ENCODE measurements at regions not wholly inside any gene's neighbourhood (a gene's known extent, or its start where the extent isn't known, plus 50 kb on each side); places are given as distances from the start of the nearest gene placed in this dataset.

- no peak for DNase-seq
- H3K4me1 ChIP-seq: no peaks in the 10 kb centered on the region
- intact Hi-C loops (cut with DNase I; ENCODE audit: low total_unique reads): no loop called here
- 87 to 94% (median 91%) methylated on average over 20 of the region's 20 CpGs for WGBS, 5 donors
- H3K36me3 ChIP-seq: no peaks in the 10 kb centered on the region
- H3K4me3 ChIP-seq: no peak overlapping the region
- no peak overlapping the region for H3K27ac ChIP-seq
- TF ChIP-seq CTCF (IDR thresholded peaks at IDR 0.05 in 8 of 11, conservative IDR thresholded peaks at IDR 0.05 in 3 of 11) (no peak), POLR2A (IDR thresholded peaks at IDR 0.05) (no peak), POLR2AphosphoS5 (IDR thresholded peaks at IDR 0.05) (no peak)
- H3K9me3 ChIP-seq: no peaks in the 10 kb centered on the region
- no peaks in the 10 kb centered on the region for H3K27me3 ChIP-seq (replicated peaks in 1 of 7)
These were observed 136.6 kb upstream of the ASB18 start for GRCh38 chr2:236400594-236401360.

- DNase-seq: no peak
- no peaks in the 10 kb centered on the region for H3K4me1 ChIP-seq
- TF ChIP-seq POLR2AphosphoS5 (IDR thresholded peaks at IDR 0.05): no peak
- TF ChIP-seq POLR2A (IDR thresholded peaks at IDR 0.05): no peak
- no peak for TF ChIP-seq CTCF (IDR thresholded peaks at IDR 0.05 in 8 of 11, conservative IDR thresholded peaks at IDR 0.05 in 3 of 11)
- intact Hi-C loops (cut with DNase I; ENCODE audit: low total_unique reads): no loop called here
- no peak overlapping the region for H3K27ac ChIP-seq
- WGBS, 5 donors: 59 to 79% (median 75%) methylated on average over 12 of the region's 12 CpGs
- no peaks in the 10 kb centered on the region for H3K36me3 ChIP-seq
- H3K4me3 ChIP-seq: no peak overlapping the region
- H3K9me3 ChIP-seq: no peaks in the 10 kb centered on the region
- no peaks in the 10 kb centered on the region for H3K27me3 ChIP-seq (replicated peaks in 1 of 7)
These were observed 138.0 kb upstream of the ASB18 start for GRCh38 chr2:236402033-236402790.

- no peak for DNase-seq
These were observed 138.9 kb upstream of the ASB18 start for GRCh38 chr2:236403125-236403524.

More at GRCh38 chr2:236403125-236403524, 138.9 kb upstream of the ASB18 start:
- intact Hi-C loops (cut with DNase I; ENCODE audit: low total_unique reads): no loop called here
- WGBS, 5 donors: 93 to 99% (median 93%) methylated on average over 4 of the region's 4 CpGs
- Histone ChIP-seq H3K27me3 (replicated peaks in 1 of 7) (no peaks in the 10 kb centered on the region), H3K4me1 (no peaks in the 10 kb centered on the region), H3K9me3 (peaks cover 0 to under 1% (median 0%) of the 10 kb centered on the region in 8 donors), H3K36me3 (no peaks in the 10 kb centered on the region), H3K27ac (no peak overlapping the region), H3K4me3 (no peak overlapping the region)
- TF ChIP-seq CTCF (IDR thresholded peaks at IDR 0.05 in 8 of 11, conservative IDR thresholded peaks at IDR 0.05 in 3 of 11): no peak
- TF ChIP-seq POLR2A (IDR thresholded peaks at IDR 0.05): no peak
- TF ChIP-seq POLR2AphosphoS5 (IDR thresholded peaks at IDR 0.05): no peak
